ENCODE measurements at regions not wholly inside any gene's neighbourhood (a gene's known extent, or its start where the extent isn't known, plus 50 kb on each side); places are given as distances from the start of the nearest gene placed in this dataset.

DNA sequence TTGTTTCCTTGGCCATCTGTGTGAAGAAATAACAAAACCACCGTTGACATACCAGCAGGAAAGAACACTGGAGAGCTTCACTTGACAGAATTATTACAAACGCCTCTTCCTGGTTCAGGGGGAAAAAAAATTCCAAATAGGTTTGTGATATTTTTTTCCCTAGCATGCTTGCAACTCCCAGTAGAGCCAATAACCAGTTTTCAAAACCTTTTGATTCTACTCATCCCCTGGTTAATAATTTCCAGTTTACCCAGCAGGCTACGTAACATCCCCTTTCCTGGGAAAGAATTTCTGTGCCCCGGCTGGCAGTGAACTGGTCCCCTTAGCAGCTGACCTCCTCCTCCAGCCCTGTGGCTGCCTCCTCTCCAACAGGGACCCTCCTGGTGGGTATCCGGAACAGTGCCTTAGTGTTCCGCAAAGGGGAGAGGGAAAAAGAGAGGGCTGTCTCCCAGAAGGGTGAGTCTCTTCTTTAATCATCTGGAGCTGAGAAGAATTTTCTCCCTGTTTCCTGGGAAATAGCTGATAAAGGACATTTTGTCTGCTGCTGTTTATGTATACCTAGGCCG lies 72.8 kb upstream of the BOD1 start:
- no peak for DNase-seq (ENCODE audit: extremely low read depth in 1 of 2, low read depth in 1 of 2)

DNA sequence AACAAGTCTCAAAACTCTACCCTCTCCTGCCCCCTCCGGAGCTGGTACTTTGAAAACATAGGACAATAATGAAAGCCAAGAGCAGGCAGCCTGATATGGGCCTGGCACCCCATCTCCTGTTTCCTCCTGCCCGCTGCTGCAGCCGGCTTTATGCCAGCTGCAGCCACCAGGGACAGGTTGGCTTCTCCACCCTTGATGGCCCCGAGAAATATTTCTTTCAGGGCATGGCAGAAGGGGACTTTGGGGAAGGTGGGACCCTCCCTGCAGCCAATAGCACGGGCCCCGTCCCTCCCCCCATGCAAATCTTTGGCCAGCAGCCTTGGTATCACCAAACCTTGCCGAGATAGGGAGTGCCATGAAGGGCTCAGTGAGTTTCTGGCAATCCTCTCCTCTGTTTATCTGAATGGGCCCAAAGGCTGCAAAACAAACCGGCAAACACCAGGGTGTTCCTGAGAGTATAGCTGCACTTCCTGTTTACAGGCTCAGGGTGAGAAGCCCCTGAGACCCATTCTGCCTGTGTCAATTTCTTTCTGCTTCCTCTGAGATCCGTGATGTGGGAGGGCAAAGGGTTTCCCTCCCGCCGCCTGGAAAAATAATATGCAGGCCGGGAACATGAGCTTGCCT lies 73.4 kb upstream of the BOD1 start:
- no peak for DNase-seq (ENCODE audit: extremely low read depth in 1 of 2, low read depth in 1 of 2)

DNA sequence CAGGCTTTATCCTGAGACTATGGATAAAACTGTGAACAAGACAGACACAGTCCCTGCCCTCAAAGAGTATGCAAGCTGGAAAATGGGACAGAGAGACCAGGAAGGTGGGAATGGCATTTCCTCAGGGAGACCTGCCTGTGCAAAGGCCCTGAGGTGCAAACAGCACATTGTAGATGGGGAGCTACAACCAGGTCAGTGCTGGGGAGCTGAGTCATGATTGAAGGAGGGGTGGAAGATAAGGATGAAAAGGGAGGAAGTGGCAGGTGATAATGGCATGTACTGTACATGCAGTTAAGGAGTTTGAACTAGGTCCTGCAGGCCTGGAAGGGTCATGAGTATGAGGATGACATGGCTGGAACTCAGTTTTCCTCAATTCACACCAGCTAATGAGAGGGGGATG lies 75.5 kb upstream of the BOD1 start:
- DNase-seq (ENCODE audit: extremely low read depth in 1 of 2, low read depth in 1 of 2), result no peak

DNA sequence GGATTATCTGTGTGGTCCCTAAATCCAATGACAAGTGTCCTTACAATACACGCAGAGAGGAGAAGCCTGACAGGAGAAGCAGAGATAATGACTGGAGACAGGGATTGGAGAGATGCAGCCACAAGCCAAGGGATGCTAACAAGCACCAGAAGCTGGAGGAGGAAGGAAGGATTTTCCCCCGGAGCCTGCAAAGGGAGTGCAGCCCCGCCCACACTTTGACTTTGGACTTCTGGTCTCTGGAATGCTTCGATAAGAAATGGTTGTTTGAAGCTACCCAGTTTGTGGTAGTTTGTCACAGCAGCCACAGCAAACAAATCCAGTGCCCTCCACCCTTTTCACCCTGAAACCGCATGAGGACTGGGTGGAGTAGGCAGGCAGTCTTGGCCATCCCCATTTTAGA lies 77.2 kb upstream of the BOD1 start:
- no peak for DNase-seq (ENCODE audit: extremely low read depth in 1 of 2, low read depth in 1 of 2)

DNA sequence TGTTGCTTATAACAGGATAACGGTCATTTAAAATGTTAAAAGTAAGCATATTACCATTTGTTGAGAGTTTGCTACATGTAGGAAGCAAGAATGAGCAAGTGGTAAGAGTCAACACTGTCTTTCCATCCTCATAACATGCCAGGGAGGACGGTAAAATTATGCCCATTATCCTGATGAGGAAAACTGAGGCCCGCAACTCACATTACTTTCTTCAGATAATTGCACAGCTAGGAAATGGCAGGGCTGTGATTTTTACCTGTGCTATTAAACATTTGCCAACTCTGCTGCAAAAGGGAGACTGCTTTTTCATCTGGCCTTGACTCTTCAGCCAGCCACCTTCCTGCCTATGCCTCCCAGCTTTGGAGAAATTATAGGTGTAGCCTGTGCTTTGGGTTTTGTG lies 79.8 kb upstream of the BOD1 start:
- DNase-seq (ENCODE audit: extremely low read depth in 1 of 2, low read depth in 1 of 2), result no peak

DNA sequence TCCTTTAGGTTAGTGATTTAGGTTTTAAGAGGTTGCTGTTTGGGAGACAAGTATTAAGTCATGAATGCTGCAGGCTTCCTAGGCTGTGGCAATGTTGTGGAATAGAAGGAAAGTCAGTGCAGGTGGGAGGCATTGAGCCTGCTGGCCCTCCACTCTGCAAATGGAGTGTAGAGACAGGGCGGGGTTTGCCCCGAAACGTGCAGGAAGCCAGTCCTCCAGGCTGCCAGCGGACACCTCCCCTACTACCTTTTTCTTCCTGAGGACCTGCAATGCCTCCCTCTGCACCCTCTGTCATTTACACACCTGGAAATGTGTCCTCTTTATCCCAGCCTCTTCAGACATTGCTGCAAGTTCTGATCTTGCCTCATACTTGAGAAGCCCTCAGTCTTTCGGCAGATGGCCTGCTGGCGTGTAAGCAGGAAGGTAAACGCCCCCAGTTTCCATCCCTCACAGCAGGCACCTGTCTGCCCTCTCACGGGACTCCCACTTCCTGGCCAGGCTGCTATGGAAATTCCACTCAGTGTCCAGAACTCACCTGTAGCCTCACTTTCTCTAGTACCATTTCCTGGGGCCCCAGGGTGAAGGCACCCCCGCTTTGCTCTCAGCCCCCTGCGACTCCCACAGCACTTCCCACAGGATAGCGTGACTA lies 81.6 kb upstream of the BOD1 start:
- DNase-seq (ENCODE audit: extremely low read depth in 1 of 2, low read depth in 1 of 2), result no peak

DNA sequence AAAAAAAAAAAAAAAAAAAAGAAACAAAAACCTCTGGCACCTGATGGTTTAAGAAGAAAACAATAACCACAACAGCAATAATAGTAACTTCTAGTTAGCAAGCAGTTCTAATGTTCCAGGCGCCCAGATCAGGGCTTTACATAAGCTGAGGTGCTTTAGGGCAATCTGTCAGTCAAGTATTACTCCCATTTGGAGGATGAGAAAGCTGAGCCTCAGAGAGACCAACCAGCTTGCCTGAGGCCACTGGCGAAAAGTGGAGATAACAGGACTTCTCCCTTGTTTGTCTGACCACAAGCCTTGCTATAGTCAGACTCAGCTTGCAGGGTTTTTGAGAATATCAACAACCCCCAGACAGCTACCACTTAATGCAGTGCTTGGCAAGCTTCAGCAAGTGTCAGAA lies 83.5 kb upstream of the BOD1 start:
- DNase-seq (ENCODE audit: extremely low read depth in 1 of 2, low read depth in 1 of 2), result no peak

DNA sequence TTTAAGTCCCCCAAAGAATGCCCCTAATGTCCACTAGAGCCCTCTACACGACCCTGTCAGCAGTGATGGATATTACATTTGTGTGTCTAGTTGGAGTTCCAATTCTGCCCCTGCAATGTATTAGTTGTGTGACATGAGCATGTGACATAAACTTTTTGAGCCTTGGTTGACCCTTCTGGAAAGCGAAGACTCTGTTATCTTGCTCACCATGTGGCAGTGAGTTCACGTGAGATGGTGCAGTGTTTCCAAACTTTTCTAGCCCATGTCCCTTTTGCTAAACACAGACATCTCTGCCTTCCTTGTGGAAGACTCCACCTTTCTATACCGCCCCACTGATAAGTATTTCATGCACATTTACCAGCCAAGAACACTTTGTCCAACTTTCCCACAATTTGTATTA lies 87.0 kb upstream of the BOD1 start:
- DNase-seq (ENCODE audit: extremely low read depth in 1 of 2, low read depth in 1 of 2), result no peak

DNA sequence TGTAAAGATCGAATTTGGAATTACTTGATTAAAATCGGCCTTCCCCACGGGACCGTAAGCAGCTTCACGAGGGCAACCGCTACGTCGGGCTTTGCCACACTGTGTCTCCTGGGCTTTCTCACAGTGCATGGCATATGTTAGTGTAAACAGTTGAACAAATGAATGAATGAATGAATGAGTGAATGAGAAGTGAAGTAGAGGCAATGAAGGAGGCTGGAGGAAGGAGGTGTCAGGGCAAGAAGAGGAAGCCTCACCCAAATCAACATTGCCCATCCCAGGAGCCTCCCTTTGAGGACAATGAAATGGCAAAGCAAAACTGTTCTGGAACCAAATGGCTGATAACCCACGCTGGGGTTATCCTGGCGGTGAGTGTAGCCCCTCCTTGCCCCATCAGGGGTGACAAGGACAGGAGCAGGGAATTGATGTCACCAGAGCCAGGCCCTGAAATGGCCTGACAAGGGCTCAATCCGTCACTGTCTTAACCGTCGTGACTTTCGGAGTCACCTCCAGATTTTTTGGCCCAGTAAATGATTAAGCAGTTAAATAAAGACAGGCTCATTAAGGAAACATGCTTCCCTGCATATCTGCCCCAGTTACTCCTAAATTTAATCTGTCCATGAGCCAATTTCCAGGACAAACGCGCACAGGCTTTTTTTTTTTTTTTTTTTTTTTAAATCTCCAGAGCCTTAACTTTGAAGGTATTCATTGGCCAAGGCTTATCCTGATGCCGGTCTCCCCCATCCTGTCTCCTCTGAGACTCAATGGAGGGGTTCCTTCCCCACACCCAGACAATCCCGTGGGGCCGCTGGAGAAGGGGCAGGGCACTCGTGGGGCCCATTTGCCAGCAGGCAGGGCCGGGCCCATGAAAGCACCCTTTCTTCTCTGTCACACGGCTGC lies 88.4 kb upstream of the BOD1 start:
- DNase-seq (ENCODE audit: extremely low read depth in 1 of 2, low read depth in 1 of 2), result no peak

DNA sequence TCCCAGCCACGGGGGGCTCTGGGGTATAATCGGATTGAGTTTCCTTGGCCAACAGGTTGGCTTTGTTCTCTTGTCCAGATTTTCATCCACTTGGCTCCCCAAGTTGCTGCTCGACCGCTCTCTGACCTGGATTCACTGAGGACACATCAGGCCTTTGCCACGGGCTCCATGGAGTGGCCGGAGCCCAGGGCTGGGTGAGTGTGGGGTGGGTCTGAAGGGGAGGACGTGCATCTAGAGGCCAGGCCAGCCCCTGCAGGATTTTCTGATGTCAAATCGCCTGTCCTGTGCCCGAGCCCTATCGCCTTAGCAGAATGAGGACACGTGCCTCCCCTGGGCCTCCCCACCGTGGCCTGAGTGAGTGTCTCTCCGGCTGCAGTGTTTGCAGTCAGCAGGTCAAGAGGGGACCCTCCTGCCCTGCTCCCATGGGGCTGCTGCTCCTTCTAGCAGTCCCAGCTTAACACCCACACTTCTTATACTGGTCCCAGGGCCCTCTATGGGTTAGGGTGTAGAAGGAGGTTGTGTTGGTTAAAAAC lies 89.1 kb upstream of the BOD1 start:
- no peak for DNase-seq (ENCODE audit: extremely low read depth in 1 of 2, low read depth in 1 of 2)

DNA sequence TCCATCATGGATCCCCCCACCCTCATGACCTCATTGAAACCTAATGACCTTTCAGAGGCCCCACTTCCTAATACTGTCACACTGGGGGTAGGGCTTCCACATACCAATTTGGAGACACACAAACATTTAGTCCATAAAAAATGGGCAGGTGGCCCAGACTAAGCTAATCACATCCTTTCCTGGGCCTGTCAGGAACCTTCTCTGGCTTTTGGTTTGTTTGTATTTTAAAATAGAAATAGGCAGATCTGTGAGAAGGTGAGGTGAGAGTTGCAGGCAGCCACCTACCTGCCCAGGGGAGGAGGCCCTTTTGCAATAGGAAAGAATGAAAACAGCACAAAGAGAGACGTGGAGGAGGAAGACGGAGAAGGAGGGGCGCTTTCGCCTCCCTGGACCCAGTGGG lies 90.2 kb upstream of the BOD1 start:
- DNase-seq (ENCODE audit: extremely low read depth in 1 of 2, low read depth in 1 of 2), result no peak

DNA sequence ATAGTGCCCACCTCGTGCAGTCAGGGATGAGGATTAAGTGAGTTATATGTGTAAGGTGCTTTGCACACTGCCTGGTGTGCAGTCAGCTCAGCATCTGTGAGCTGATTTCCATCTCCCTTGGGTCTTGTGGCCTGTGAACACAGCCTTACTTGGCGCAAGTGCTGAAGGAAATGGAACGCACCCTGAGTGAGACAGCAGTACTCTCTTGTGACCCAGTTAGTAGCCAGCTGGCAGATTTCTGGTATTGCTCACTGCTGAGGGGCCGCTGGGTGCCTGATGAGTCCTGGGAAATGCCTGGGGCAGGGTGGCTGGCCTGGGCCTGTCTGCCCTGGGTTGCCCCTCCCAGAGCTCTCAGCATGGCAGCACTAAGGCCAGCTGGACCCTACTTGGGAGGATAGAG lies 90.9 kb upstream of the BOD1 start:
- no peak for DNase-seq (ENCODE audit: extremely low read depth in 1 of 2, low read depth in 1 of 2)

DNA sequence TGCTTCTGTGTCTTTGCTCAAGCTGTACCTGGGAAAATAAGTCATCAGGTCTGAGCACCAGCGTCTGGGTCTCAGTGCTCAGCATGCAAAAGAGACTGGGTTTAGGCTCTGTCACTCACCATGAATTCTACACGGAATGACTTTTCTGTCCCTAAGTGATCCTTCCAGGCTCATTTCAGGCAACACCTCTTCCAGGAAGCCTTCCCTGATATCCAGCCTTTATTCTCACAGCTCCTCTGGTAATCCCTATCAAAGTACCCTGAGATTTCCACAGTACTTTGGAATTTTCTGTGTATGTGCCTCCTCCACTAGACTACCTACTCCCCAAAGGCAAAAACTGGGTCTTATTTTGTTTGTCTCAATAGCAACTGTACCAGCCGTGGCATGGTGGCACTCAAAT lies 92.7 kb upstream of the BOD1 start:
- no peak for DNase-seq (ENCODE audit: extremely low read depth in 1 of 2, low read depth in 1 of 2)

DNA sequence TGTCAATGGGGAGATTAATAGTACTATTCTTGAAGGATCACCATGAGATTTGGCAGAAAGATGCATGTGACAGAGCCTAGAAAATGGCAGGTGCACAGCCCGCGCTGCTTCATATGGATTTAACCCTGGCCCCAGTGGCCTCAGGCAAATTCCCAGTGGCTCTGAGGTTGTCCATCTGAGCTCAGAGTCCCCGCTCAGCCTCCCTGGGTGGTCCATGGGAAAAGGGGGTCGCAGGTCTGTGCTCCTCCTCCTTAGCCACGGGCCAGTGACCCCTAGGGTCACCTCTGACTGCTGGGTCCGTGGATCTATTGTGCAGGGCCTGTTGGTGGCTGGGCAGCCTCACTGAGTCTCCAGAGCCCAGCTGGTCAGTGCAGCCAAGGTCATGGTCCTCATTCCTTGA lies 93.3 kb upstream of the BOD1 start:
- DNase-seq (ENCODE audit: extremely low read depth in 1 of 2, low read depth in 1 of 2), result no peak

DNA sequence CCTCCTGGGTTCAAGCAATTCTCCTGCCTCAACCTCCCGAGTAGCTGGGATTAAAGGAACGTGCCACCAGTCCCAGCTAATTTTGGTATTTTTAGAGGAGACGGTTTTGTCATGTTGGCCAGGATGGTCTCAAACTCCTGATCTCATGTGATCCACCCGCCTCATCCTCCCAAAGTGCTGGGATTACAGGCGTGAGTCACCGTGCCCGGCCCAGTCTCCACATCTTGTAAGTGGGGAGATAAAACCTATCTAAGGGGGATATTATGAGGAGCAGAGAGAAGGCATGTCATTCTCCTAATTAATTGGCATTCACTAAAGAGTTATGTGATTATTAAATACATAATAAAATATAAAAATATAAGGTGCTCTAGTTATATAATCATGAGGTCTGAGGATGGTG lies 94.1 kb upstream of the BOD1 start:
- DNase-seq (ENCODE audit: extremely low read depth in 1 of 2, low read depth in 1 of 2), result no peak

DNA sequence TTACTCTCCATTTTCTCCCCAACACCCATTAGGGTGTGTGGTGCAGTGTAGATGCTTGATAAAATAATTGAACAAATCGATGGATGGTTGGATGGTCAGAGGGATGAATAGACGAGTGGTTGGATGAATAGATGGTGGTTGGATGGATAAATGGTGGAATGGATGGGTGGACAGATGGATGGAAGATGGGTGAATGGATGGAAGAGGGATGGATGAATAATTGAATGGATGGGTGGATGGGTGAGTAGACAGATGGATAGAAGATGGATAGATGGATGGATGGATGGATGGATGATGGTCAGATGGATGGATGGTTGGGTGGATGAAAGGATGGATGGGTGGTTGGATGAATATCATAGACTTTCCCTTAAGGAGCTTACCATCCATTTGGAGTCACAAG lies 95.0 kb upstream of the BOD1 start:
- no peak for DNase-seq (ENCODE audit: extremely low read depth in 1 of 2, low read depth in 1 of 2)

DNA sequence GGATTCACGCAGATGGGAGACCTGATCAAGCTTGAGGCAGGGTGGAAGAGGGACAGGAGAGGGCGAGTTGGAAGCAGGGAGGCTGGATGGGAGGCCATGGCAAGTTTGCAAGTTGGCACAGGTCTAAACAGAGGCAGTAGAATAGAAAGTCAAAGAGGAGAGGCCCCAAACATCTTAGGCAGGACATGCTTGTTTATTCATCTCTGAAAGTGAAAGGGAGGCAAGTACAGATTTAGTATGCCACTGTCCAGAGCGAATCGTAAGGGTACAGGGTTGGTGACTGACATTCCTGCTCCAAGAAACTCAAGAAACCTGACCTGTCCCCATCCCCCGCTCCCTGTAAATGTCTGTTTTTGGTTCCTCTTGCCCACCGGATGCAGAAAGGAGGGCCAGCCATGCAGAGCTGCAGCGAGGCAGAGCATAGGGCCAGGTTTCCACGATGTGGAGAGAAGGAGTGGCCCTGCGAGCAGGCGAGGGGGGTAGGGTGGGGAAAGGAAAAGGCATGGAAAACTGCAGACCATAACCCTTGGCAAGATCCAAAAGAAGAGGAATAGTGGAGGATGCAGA lies 96.2 kb upstream of the BOD1 start:
- no peak for DNase-seq (ENCODE audit: extremely low read depth in 1 of 2, low read depth in 1 of 2)

DNA sequence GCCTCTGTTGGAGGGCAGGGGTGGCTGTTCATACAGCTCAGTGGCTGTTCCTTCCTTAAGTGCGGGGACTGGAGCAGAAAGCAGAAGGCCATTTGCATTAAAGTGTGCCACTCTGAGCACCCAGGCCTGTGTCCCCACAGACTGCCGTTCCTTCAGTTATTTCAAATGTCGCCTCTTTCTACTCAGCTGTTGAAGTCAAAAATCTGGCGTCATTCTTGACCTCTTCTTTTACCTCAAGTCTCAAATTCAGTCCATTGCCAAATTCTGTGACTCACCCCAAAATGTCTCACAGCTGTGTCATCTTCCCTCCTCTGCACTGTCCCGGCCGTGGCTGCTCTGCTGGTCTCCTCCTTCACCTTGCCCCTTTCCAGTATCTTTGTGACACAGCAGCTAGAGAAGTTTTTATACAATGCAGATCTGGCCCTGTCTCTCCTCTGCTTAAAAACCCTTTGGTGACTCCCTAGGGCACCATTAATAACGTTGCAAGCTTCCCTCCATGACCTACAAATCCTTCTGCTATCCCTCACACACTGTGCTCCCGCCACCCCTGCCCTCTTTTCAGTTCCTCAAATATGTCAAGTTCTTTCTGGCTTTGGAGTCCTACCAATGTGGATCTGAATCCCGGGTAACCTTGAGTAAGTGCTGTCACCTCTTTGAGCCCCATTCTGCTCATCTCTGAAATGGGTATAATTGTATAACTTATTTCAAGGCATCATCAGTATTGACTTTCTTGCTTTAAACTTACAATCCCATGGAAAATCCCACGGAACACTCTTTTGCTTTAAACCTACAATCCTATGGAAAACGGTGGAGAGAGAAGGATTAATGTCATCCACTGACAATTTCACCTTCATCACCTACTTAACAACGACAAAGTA lies 98.3 kb upstream of the BOD1 start:
- DNase-seq (ENCODE audit: extremely low read depth in 1 of 2, low read depth in 1 of 2), result no peak

DNA sequence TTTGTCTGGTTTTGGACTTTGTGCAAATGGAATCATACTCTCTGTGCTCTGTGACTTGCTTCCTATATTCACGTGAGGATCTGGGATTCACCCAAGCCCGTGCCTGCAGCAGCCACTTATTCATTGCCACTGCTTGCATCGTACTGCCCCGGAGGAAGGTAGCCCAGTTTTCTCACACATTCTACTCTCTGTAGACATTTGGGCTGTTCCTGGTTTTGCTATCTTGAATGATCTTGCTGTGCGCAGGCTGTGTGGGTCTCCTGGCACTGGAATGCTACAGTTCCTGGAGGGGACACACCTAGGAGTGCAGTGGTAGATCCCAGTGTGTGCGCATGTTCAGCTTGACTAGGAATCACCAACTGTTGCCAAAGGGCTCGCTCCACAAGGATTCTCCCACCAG lies 99.2 kb upstream of the BOD1 start:
- no peak for DNase-seq (ENCODE audit: extremely low read depth in 1 of 2, low read depth in 1 of 2)

DNA sequence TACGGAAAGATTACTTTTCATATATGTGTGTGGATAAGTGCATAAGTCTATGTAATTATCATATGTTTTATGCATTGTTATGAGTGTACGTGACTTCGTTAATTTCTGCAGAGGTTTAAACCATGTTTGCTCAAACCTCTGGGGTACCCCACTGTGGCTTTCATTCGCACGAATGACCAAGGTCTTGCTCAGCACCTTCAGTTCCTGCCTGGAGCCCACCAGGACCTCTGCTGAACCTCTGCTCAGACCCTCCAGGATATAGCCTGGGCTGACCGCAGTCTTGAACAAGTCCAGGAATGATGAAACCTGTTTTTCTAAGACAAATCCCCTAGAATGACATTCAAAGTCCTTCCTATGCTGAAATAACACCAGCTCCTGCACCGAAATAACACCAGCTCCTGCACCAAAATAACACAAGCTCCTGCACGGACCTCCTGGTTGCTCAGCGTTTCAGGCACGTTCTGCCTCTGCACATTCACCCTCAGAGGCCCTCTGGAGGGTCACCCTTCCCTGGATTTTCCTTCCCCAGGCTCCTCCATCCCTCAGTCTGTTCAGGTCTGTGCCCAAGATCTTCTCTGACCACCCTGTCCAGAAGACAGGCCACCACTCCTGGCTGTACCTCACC lies 99.7 kb upstream of the BOD1 start:
- no peak for DNase-seq (ENCODE audit: extremely low read depth in 1 of 2, low read depth in 1 of 2)
